Stimulated activated CD4-positive, alpha-beta T cell treated with anti-CD3 and anti-CD28 coated beads, TNF-alpha, amount 100 ng/mL, for 1 hour (primary cell): ENCODE measurements at regions not wholly inside any gene's neighbourhood (a gene's known extent, or its start where the extent isn't known, plus 50 kb on each side); places are given as distances from the start of the nearest gene placed in this dataset.
"Not testable (repeated sequence)": the region's sequence is repeated elsewhere in the genome, so short reads cannot be mapped to it uniquely, and the experiment has no call there.

Source experiments
- DNase-seq, 3 donors: peaks; one replicate each; pipeline ENCODE4 v3.0.0-alpha.2; 2020; ENCODE audit warnings: low read depth in 3 of 3, low spot score in 1 of 3

- no peak for DNase-seq
Observed at GRCh38 chr6:119676230-119676629, 326.7 kb upstream of the MAN1A1 start.

DNA sequence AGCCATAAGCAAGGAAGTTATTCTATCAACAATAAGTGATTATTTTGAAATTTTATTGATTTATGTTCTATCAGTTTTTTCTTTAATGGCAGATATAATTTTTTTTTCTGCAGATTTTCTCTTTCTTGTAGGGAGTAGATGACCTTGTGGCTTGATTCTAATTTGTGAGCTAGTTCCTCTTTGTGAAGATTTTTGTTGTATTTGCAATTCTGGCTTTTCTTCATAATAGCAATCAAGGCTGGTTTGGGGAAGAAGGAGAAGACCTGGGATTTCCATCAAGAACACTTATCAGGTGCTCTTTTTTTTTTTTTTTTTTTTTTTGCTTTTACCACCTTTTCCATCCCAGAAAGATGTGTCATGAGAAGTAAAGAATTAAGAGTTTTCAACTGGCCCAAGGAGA, 324.2 kb upstream of the MAN1A1 start:
- no peak for DNase-seq

DNA sequence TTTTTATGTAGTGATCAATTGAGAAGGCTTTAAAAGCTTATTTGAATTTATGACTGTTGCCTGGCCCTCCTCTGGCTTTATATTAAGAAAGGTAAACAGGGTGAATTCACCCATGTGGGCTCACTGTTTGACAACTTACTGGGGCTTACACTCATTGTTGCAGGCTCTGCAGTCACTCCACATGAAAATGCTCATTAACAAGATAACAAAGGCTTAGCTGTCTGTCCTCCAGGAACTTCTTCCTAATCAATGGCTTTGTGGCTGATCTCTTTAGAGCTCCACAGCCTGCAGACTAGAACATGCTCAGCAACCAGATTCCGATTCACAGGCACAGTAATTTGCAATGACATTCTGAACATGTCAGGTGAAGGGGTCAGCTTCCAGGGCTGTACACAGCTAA, 323.2 kb upstream of the MAN1A1 start:
- DNase-seq = no peak

DNA sequence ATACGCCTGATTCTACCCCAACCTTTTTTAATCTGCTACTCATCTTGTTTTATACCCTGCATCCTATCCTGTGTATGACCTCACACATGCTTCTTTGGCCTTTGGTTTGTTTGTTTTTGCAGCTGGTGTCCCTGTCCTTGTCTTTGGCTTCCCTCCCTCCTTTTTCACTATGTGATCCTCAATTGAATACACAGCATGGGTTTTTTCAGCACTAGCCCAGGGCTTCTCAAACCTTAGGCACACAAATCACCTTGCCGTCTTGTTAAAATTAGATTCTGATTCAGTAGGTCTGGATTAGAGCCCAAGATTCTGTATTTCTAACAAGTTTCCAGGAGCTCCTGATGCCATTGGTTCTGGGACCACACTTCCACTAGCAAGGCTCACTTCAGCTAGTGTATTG, 321.5 kb upstream of the MAN1A1 start:
- DNase-seq = no peak

- DNase-seq = no peak
Observed at GRCh38 chr6:119669221-119669620, 319.7 kb upstream of the MAN1A1 start.

- DNase-seq = not testable (repeated sequence)
Observed at GRCh38 chr6:119665432-119665831, 315.9 kb upstream of the MAN1A1 start.

DNA sequence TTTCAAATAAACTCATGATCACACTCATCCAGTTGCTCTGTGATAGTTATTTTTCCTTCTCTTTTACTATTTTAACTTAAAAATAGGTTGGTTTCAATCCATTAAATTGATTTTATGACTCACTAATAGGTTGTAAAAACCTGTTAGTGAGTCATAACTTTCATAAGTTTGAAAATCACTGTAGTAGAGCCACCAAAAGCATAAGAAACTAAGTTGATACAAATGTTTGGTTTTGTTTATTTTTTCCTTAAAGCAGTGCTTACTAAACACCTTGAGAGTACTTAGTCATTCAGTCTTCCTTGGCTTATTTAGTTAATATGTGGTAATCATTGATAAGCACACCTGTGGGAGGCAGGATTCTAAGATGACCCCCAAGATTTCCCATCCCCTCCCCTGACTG, 312.1 kb upstream of the MAN1A1 start:
- no peak for DNase-seq

DNA sequence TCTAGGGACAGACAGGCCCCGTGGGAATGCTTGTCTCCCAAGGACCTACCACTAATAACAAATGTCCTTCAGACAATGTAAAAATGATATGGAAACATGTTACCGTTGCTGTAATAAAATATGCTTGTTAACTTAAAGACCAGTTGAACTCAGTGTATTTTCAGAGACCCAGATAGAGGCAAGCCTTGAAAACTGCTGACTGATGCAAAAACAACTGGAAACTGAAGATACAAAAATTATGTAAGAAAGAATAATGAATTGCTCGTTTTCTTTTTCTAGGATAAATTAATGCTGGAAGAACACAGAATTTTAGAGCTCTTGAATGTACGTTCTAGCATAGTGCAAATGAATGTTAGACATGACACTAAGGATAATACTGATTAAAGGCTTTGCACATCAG, 311.5 kb upstream of the MAN1A1 start:
- no peak for DNase-seq

- no peak for DNase-seq
Observed at GRCh38 chr6:119658917-119659316, 309.4 kb upstream of the MAN1A1 start.

- no peak for DNase-seq
Observed at GRCh38 chr6:119655124-119655523, 305.6 kb upstream of the MAN1A1 start.

- no peak for DNase-seq
Observed at GRCh38 chr6:119653329-119653728, 303.8 kb upstream of the MAN1A1 start.

DNA sequence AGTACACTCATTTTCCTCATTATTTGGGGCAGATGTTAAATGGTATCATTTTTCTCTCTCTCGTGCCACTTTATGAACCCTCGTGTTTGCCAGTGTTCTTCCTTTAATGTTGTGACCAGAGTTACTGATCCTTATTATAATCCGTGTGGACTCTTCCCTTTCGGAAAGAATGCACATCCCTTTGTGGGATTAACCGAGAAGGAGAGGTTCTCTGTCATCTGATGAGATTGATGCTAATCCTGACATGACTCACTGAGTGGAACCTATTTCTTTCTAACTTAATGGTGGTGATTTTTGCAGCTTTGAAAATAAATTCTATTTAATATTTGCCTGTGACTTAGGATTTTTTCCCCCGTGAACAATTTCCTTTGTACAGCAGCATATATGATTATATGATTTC, 300.0 kb upstream of the MAN1A1 start:
- no peak for DNase-seq

DNA sequence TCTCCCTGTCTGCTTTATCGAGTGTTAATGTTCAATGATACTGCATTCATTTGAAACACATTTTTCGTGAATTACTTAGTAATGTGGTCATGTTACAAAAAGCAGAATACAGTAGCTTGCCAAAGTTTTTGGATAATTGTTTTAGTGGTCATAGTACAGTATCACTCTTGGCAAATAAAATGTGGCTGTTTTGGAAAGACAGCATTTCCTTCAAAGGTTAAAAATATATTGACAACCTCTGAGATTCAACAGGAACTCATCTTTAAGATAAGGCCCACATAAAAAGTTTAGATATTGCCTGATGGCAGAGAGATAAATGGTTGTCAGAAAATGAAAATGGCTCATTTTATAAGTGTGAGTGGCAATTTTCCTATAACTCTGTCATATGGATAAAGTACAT, 297.7 kb upstream of the MAN1A1 start:
- no peak for DNase-seq

GRCh38 chr6:119643876-119644275, 294.3 kb upstream of the MAN1A1 start:
- no peak for DNase-seq

GRCh38 chr6:119637768-119638167, 288.2 kb upstream of the MAN1A1 start:
- DNase-seq = no peak

DNA sequence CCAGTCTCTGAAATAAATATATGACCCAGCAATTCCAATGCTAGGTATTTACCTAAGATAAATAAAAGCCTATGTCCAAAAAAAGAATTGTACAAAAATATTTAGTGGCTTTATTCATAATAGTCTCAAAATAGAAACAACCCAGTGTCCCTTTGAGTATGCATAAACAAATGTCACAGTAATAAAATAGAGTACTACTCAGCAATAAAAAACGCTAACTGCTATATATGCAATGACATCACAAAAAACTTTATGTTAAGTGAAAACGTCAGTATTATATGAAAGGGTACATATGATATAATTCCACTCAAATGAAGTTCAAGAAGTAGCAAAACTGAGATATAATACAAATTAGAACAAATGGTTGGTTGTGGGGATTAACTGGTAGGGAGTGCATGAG, 286.5 kb upstream of the MAN1A1 start:
- no peak for DNase-seq

- DNase-seq = no peak
Observed at GRCh38 chr6:119633461-119633860, 283.9 kb upstream of the MAN1A1 start.

GRCh38 chr6:119630561-119631192, 281.1 kb upstream of the MAN1A1 start:
- no peak for DNase-seq

DNA sequence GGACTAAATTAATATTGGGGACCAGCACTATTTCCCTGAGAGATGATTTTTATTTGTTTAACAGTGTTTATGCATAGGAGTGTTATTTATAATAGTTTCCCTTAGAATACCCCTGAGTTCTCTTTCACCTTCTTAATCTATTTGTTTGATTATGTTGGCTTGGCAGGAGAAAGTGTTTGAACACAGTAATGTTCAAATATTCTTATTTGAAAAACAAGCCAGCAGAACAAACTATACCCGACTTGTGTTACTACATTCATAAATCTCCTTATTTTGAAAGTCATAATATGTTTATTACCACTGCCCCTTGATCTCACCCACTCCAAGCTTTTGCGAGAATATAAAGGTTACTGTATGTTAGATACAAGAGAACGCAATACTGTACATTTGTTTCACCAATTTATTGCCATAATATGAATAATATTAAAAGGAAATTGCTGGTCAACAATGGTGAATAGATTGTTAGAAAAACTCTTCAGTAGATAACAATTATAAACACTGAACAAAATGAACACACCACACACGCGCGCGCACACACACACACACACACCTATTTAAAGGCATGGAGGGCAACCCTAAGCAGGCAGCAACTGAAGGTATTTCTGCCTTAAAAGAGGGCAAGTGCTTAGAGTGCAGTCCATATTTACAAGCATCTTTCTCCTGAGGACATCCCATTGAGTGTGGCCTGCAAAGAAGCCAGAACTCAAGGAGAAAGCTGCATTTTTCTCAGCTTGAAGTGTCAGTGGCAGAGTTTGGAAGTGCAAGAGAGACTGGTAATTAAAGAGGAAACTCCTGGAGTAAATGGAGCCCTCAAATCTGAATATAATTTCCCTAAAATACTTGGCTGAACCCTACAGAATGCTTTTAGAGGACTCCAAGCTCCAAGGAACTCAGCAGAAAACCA, 279.4 kb upstream of the MAN1A1 start:
- no peak for DNase-seq

GRCh38 chr6:119627908-119628669, 278.5 kb upstream of the MAN1A1 start:
- DNase-seq = no peak

DNA sequence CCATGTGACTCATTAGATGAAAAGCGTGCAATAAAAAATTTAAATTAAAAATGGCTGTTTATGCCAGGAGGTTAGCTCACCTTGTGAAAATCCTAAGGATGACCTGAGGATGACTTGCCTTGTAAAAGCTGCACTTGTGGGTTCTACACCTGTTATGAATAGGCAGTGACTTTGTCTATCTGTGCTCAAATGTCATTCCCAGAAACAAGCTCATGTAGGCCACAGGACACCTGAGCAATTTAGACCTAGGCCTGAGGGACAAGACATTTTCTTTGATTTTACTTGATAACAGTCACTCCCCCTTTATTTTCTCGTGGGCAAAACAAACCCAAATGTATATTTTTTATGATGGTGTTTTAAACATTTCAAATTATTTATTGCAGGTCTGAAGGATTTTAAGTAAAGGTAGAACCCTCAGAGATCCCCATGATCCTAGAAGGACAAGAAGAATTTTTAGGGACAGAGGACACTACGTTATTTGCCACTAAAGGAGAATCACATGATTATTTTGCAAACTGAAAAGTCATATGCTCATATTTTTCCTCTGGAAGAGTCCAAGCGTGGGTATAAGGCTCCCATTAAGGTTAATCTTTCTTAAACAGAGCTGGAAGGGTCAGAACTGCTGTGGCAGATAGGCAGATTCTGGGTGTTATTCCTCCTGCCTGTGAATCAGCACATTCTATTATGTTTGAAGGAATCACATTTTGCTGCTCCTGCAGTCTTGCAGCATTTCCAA, 277.5 kb upstream of the MAN1A1 start:
- no peak for DNase-seq
